GM12891 (cell line): ENCODE measurements at regions not wholly inside any gene's neighbourhood (a gene's known extent, or its start where the extent isn't known, plus 50 kb on each side); places are given as distances from the start of the nearest gene placed in this dataset.

Experiments used
- PAX5 ChIP-seq: IDR thresholded peaks from 2 replicates; pipeline ENCODE4 v1.6.1; 2011; ENCODE audit warnings: low read length, moderate library complexity, mild to moderate bottlenecking; ENCODE audit not compliant: insufficient read depth, severe bottlenecking
- POLR2A ChIP-seq: IDR thresholded peaks from 2 replicates; pipeline ENCODE4 v1.6.1; 2011; ENCODE audit warnings: low read depth, low read length, control low read depth
- POLR2AphosphoS5 ChIP-seq: IDR thresholded peaks from 2 replicates; pipeline ENCODE4 v1.6.1; 2011; ENCODE audit warnings: low read depth, low read length, control low read depth
- POU2F2 ChIP-seq: IDR thresholded peaks from 2 replicates; pipeline ENCODE4 v1.6.1; 2011; ENCODE audit warnings: low read depth, mild to moderate bottlenecking, control low read depth, low read length, moderate library complexity
- SPI1 ChIP-seq: IDR thresholded peaks from 2 replicates; pipeline ENCODE4 v1.6.1; 2011; ENCODE audit warnings: low read depth, low read length, control low read depth
- TAF1 ChIP-seq: IDR thresholded peaks from 2 replicates; pipeline ENCODE4 v1.6.1; 2011; ENCODE audit warnings: low read depth, low read length, control low read depth

- TF ChIP-seq POLR2AphosphoS5 (no peak), POU2F2 (no peak), SPI1 (no peak), POLR2A (no peak), TAF1 (no peak), PAX5 (no peak)
Measured at GRCh38 chr6:27766405-27766804, 145.8 kb downstream of the OR2B2 start.
